ENCODE measurements at regions not wholly inside any gene's neighbourhood (a gene's known extent, or its start where the extent isn't known, plus 50 kb on each side); places are given as distances from the start of the nearest gene placed in this dataset.

- TF ChIP-seq CTCF (IDR thresholded peaks at IDR 0.05) (no peak), POLR2AphosphoS5 (IDR thresholded peaks at IDR 0.05) (no peak)
Observed at GRCh38 chr9:77087506-77087905, 68.1 kb downstream of the FOXB2 start.

Data from transverse colon (tissue), 4 donors.